NCI-H526 (cell line): ENCODE measurements at regions not wholly inside any gene's neighbourhood (a gene's known extent, or its start where the extent isn't known, plus 50 kb on each side); places are given as distances from the start of the nearest gene placed in this dataset.

Experiments used
- DNase-seq, 2 experiments: peaks; one replicate each; lab custom pipeline; 2025; lab: John Stamatoyannopoulos, UW

GRCh38 chr2:133811409-133812125, 243.3 kb upstream of the NCKAP5 start:
- no peak for DNase-seq

DNA sequence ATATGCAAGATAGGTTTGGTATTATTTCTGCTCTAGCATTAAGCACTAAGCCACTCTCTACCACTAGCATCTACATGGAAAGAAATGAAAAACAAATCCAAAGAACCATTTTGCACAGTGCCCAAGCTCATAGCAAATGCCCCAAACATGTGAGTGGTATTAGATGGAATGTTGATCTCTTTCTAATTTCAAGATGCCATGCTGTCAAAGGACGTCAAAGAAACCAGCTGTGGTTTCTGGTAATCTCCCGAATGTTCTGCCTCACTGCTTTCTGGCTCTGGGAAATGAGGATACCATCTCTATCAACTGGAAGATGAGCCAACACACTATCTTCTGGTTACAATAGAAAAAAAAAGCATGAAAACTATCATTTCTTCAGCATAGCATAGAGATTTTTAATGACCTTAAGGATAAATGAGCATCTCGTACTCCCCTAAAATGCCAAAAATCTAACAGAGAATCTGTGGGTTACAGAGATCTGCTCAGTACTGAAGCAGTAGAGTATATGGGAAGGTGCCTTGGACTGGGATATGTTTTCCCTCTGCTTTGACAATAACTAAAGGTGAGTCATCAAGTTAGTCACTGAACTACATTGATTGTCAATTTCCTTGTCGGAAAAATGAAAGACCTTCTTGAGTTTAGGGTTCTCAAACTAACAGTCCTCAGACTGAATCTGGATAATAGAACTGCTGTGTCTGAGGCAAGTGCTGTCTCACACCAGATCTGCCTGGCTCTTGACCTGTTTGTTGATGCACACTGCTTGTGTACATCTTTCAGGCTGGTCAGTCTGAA, 244.8 kb upstream of the NCKAP5 start:
- no peak for DNase-seq

DNA sequence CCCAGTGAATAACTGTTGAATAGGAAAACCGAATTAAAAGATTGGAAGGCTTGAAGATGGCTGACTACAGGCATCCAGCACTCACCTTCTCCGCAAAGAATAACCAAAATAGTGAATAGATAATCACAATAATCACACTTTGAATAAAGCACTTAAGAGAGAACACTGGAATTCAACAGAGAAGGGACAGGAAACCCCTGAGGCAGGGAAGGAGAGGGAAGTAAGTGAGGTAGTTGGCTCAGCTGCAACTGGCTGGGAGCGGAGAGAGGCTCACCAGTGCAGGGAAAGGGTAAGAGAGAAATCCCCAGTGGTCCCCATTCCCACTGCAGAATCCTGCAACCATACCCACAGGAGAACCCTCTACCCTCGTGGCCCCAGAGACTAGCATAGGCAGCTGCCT, 246.6 kb upstream of the NCKAP5 start:
- no peak for DNase-seq

GRCh38 chr2:133816037-133816436, 247.8 kb upstream of the NCKAP5 start:
- DNase-seq: no peak

GRCh38 chr2:133817680-133818566, 249.7 kb upstream of the NCKAP5 start:
- no peak for DNase-seq

DNA sequence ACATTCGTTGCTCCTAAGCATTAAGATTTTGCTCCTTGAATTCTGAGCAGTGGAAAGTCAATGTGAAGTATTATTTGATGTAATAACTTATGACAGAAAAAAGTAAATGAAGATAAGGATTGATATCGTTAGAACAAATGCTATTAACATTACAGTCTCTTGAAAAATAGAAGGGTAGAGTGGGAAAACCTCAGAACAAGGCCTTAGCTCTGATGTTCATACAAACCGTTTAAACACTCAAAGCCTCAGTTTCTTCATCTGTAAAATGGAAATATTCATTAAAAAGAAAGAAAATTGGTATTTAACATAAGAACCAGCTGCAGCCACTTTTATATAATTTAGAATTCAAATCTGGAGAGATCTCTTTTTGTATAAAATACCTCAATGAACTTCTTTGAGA, 250.4 kb upstream of the NCKAP5 start:
- DNase-seq: no peak

- DNase-seq: no peak
Measured at GRCh38 chr2:133819906-133820305, 251.6 kb upstream of the NCKAP5 start.

DNA sequence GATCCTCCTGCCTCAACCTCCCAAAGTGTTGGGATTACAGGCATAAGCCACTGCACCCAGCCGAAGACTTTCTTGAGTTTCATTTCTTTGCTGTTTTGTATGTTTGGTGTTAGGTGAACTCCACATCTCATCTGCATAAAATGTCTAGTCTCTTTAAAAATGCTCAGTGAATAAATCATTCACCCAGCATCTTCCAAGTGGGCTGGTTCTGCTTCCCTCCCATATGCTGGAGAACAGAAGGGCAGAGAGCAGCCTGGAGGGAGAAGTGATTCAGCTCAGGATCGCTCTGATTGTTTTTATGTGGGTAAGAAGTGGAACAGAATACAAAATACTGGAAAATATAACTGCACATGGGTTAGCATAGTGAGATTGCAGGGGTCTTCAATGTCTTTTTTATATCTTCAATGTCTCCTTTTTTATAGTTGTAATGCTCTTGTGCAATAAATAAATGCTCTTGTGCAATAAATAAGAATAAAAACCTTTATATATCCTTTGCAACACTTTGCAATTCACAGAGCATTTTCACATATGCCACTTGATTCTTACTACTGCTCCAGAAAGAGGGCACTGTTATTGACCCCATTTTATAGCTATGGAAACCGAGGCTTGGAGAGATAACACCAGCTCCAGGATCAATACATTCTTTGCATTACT, 253.0 kb upstream of the NCKAP5 start:
- DNase-seq: no peak

- no peak for DNase-seq
Measured at GRCh38 chr2:133822517-133823225, 254.4 kb upstream of the NCKAP5 start.

- no peak for DNase-seq
Measured at GRCh38 chr2:133823226-133823550, 254.9 kb upstream of the NCKAP5 start.

DNA sequence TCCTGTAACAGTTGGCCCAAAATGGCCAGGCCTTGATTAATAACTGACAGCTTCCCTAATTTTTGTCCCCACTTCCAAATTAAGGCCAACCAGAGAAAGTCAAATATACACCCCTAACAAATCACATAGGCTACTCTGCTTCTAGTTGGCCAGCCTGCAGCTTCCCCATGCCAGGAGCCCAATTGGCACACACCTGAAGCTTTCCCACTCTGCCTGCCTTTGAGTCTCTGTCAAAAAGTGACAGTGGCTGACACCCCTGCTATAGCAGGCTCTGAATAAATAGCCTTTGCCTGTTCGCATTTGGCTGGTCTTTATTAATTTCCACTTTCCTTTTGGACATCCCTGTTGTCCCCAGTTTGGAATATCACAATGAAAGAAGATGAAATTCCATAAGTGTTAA, 256.6 kb upstream of the NCKAP5 start:
- DNase-seq: no peak

- no peak for DNase-seq
Measured at GRCh38 chr2:133825778-133826177, 257.5 kb upstream of the NCKAP5 start.

GRCh38 chr2:133828913-133829312, 260.6 kb upstream of the NCKAP5 start:
- no peak for DNase-seq

- no peak for DNase-seq
Measured at GRCh38 chr2:133829450-133830020, 261.3 kb upstream of the NCKAP5 start.

GRCh38 chr2:133833746-133834145, 265.5 kb upstream of the NCKAP5 start:
- no peak for DNase-seq

GRCh38 chr2:133835821-133836619, 267.8 kb upstream of the NCKAP5 start:
- no peak for DNase-seq

DNA sequence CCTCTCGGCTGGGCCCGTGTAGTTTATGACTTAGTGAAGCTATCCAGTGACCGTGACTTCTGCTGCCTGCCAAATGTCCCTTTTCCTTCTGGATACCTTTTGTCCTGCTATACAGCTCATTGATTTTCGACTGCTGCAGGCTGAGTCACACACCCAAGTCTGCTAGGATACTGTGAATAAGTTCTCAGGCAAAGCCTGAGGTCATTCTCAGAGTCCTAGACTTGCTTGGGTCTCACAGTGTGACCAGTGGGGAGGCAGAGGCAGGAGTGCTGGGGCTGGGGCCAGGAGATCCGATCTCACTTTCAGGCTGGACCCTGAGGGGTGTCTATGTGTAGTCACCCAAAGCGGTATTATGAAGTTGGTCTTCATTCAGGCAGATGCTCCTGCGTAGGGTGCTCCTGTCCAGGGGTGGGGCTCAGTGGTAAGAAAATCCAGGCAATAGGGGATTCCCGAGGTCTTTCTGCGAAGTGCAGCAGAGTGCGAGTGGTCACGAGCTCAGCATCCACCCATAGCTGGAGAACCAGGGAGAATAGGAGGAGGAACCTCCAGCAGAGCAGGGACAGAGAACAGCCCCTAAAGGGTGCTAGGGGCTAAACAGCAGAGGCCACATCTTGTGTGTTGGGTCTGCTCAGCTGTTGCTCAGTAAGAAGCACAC, 268.6 kb upstream of the NCKAP5 start:
- DNase-seq: no peak

- DNase-seq: no peak
Measured at GRCh38 chr2:133837441-133838094, 269.3 kb upstream of the NCKAP5 start.

- DNase-seq: no peak
Measured at GRCh38 chr2:133838642-133839365, 270.5 kb upstream of the NCKAP5 start.
